ENCODE measurements at regions not wholly inside any gene's neighbourhood (a gene's known extent, or its start where the extent isn't known, plus 50 kb on each side); places are given as distances from the start of the nearest gene placed in this dataset.

DNA sequence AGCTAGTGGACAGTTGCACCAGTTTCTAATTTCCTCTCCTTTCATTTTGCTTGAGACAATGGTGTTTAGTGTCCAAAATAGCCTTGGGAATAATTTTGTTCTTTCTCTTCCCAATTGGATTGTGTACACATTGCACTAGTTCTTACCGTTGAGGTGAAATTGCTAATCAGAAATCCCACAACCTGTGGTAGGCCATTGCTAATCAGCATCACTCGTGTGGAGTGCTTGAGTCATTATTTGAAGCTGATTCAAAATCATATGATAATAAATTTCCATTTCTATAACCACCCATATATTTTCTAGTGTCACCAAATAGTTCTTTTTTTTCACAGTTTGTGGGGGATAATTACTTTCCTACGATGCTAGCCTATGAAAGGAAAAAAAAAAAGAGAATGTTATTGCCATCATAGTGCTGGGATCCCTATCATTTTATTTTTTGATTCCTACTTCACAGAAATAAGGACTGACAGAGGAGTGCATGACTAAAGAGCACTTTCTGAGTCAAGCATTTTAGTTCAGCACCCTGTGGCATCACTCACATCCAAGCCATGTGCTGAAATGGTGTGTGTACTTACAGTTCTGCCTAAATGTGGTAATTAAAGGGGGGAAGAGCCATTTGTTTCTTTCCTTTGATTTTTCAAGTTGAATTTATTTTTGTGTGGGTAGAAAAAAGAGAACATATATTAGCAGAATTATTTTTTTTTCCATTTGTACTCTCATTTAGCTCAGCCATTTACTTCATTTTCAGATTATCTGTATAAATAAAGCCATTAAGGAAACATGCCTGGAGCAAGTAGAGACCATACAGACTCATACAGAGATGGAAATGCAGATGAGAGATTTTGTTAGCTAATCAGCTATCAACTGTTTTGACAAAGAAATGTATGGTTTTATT lies 108.0 kb upstream of the MEIS2 start:
- ATAC-seq (ENCODE audit: insufficient read depth, low read depth) (no peak), DNase-seq (no peak)
- H3K27me3 ChIP-seq (ENCODE audit: insufficient read depth, low read length, poor library complexity): no peaks in the 10 kb centered on the region

DNA sequence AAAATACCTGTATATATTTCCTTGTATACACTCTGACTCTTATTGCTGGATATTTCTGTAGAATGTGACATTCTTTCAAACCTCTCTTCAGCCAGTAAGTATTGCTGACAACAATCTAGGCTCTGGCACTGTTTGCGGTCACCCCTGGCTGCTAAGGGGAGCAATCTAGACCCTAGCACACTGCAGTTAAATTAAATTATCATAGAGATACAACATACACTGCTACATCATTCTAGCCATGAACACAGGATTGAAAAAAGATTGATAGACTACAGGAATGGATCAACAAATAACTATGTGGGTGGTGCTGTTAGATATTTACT lies 108.7 kb upstream of the MEIS2 start:
- Histone ChIP-seq H3K4me2 (ENCODE audit: insufficient read depth, low read length) (no peak overlapping the region), H3K9me3 (ENCODE audit: insufficient read depth, low read length, severe bottlenecking) (no peaks in the 10 kb centered on the region), H3K27me3 (ENCODE audit: insufficient read depth, low read length, poor library complexity) (no peaks in the 10 kb centered on the region), H3K4me3 (ENCODE audit: low read depth in 1 of 2, low read length in 2 of 2) (no peak overlapping the region), H3K79me2 (ENCODE audit: insufficient read depth, low read length) (no peaks in the 10 kb centered on the region), H3K27ac (ENCODE audit: low read length) (no peak overlapping the region), H4K20me1 (ENCODE audit: insufficient read depth, low read length) (no peaks in the 10 kb centered on the region), H3K4me1 (ENCODE audit: insufficient read depth, low read length) (no peaks in the 10 kb centered on the region), H3K9ac (ENCODE audit: low read depth, low read length) (no peak overlapping the region), H3K36me3 (ENCODE audit: insufficient read depth, low read length) (no peaks in the 10 kb centered on the region), H2AFZ (ENCODE audit: low read depth, low read length) (no peak overlapping the region)
- TF ChIP-seq, protein P1, sequence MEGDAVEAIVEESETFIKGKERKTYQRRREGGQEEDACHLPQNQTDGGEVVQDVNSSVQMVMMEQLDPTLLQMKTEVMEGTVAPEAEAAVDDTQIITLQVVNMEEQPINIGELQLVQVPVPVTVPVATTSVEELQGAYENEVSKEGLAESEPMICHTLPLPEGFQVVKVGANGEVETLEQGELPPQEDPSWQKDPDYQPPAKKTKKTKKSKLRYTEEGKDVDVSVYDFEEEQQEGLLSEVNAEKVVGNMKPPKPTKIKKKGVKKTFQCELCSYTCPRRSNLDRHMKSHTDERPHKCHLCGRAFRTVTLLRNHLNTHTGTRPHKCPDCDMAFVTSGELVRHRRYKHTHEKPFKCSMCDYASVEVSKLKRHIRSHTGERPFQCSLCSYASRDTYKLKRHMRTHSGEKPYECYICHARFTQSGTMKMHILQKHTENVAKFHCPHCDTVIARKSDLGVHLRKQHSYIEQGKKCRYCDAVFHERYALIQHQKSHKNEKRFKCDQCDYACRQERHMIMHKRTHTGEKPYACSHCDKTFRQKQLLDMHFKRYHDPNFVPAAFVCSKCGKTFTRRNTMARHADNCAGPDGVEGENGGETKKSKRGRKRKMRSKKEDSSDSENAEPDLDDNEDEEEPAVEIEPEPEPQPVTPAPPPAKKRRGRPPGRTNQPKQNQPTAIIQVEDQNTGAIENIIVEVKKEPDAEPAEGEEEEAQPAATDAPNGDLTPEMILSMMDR (IDR thresholded peaks at IDR 0.05; ENCODE audit: borderline replicate concordance, extremely low read depth, low read length, poor library complexity, severe bottlenecking): no peak
- no peak for TF ChIP-seq EZH2 (IDR thresholded peaks at IDR 0.05; ENCODE audit: borderline replicate concordance, low read depth, low read length, severe bottlenecking)
- ATAC-seq (ENCODE audit: insufficient read depth, low read depth) (no peak), DNase-seq (no peak)

More for the DNA sequence above, 108.0 kb upstream of the MEIS2 start:
- no peaks in the 10 kb centered on the region for H4K20me1 ChIP-seq (ENCODE audit: insufficient read depth, low read length)
- no peak overlapping the region for H3K27ac ChIP-seq (ENCODE audit: low read length)
- TF ChIP-seq EZH2 (IDR thresholded peaks at IDR 0.05; ENCODE audit: borderline replicate concordance, low read depth, low read length, severe bottlenecking): no peak
- TF ChIP-seq, protein P1 (IDR thresholded peaks at IDR 0.05; ENCODE audit: borderline replicate concordance, extremely low read depth, low read length, poor library complexity, severe bottlenecking): no peak
- no peaks in the 10 kb centered on the region for H3K79me2 ChIP-seq (ENCODE audit: insufficient read depth, low read length)
- H3K9ac ChIP-seq (ENCODE audit: low read depth, low read length): no peak overlapping the region
- no peaks in the 10 kb centered on the region for H3K9me3 ChIP-seq (ENCODE audit: insufficient read depth, low read length, severe bottlenecking)
- H3K4me1 ChIP-seq (ENCODE audit: insufficient read depth, low read length): no peaks in the 10 kb centered on the region
- no peaks in the 10 kb centered on the region for H3K36me3 ChIP-seq (ENCODE audit: insufficient read depth, low read length)
- H3K4me2 ChIP-seq (ENCODE audit: insufficient read depth, low read length): no peak overlapping the region
- no peak overlapping the region for H3K4me3 ChIP-seq (ENCODE audit: low read depth in 1 of 2, low read length in 2 of 2)
- H2AFZ ChIP-seq (ENCODE audit: low read depth, low read length): no peak overlapping the region

DNA sequence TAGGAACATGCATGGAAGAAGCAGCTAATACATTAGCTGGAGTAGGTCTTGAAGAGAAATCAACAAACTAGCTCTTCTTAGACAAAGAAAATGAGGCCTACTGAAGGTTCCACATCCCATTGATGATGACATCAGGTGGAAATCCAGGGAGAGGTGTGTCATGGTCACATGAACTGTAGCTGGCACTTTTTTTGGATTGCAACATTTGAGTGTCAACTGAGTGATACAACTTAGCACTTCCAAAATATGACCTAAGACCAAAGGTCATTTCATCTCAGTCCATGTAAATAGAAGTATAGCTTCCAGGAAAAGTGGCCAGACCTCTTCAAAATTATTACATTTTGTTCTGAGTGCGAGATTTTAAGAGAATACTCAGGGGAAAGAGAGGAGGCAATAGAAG lies 117.2 kb upstream of the MEIS2 start:
- Histone ChIP-seq H3K27ac (ENCODE audit: low read length) (no peak overlapping the region), H3K4me2 (ENCODE audit: insufficient read depth, low read length) (no peak overlapping the region), H2AFZ (ENCODE audit: low read depth, low read length) (no peak overlapping the region), H3K4me3 (ENCODE audit: low read depth in 1 of 2, low read length in 2 of 2) (no peak overlapping the region), H4K20me1 (ENCODE audit: insufficient read depth, low read length) (no peaks in the 10 kb centered on the region), H3K4me1 (ENCODE audit: insufficient read depth, low read length) (no peaks in the 10 kb centered on the region), H3K9ac (ENCODE audit: low read depth, low read length) (no peak overlapping the region), H3K36me3 (ENCODE audit: insufficient read depth, low read length) (no peaks in the 10 kb centered on the region), H3K9me3 (ENCODE audit: insufficient read depth, low read length, severe bottlenecking) (no peaks in the 10 kb centered on the region), H3K27me3 (ENCODE audit: insufficient read depth, low read length, poor library complexity) (no peaks in the 10 kb centered on the region), H3K79me2 (ENCODE audit: insufficient read depth, low read length) (no peaks in the 10 kb centered on the region)
- TF ChIP-seq EZH2 (IDR thresholded peaks at IDR 0.05; ENCODE audit: borderline replicate concordance, low read depth, low read length, severe bottlenecking): no peak
- TF ChIP-seq, protein P1 (IDR thresholded peaks at IDR 0.05; ENCODE audit: borderline replicate concordance, extremely low read depth, low read length, poor library complexity, severe bottlenecking): no peak
- no peak for ATAC-seq (ENCODE audit: insufficient read depth, low read depth)
- no peak for DNase-seq
